Superior temporal gyrus (tissue), 1 donor: ENCODE measurements at regions not wholly inside any gene's neighbourhood (a gene's known extent, or its start where the extent isn't known, plus 50 kb on each side); places are given as distances from the start of the nearest gene placed in this dataset.

Experiments used
- DNase-seq: peaks from one replicate; pipeline ENCODE4 v3.0.0-alpha.2; 2016; ENCODE audit errors: extremely low spot score

DNA sequence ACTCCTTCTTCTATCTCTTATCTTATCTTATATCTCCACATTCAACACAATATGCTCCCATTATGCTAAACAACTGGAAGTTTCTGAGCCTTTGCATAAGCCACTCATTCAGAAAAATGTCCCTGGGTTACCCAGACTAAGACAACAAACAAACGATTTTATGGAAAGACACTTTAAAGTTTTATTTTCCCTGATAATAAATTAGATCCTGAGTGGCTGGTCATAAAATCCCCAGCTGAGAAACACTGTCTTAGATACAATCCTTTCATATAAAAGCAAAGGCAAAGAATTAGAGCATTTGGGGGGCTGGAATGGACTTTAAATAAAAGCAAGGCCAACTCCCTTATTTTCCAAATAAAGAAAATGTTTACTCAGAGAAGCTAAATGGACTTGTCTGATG, 322.3 kb downstream of the GBE1 start:
- DNase-seq: no peak

DNA sequence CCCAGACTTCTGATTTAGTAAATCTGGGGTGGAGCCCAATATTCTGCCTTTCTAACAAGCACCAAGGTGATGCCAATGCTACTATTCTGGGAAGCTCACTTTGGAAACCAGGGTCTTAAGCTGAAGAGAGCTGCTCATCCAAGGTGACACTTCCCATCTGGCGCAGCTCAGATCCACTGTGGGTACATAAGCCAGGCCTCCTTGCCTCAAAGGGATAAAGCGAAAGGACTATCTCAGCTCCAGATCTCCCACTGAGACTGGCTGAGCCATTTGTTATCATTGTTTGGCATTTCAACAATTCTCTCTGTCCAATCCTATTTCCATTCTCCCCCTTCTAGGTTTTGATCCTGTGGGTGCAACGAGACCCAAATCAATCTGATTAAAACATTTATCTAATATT, 323.8 kb downstream of the GBE1 start:
- no peak for DNase-seq

DNA sequence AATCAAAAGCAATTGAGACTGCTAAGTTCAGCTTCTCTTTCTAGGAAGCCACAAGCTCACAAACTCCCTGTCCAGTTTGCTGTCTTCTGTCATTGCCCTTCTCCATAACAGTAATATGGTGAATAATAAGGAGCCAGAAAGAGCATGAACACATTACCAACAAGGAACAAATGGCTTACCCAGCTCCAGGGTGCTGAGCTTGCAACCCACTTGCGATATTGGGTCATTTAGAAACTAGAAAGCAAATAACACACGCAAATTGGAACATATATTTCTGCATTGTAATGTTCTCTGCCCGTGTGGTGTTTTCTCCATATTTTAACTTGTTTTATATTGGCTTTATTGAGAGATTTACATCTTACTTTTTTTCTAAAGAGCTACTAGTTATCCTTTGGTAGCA, 325.3 kb downstream of the GBE1 start:
- DNase-seq: no peak

DNA sequence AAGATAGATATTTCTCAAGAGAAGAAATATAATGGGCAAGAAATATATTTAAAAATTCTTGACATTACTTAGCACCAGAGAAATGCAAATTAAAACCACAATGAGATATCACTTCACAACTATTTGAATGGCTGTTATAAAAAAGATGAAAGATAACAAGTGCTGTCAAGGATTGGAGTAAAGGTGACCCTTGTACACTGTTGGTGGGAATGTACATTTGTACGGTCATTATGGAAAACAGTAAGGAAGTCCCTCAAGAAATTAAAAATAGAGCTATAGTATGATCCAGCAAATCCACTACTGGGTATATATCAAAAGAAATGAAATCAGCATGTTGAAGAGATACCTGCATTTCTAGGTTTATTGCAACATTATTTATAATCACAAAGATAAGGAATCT, 326.4 kb downstream of the GBE1 start:
- no peak for DNase-seq

DNA sequence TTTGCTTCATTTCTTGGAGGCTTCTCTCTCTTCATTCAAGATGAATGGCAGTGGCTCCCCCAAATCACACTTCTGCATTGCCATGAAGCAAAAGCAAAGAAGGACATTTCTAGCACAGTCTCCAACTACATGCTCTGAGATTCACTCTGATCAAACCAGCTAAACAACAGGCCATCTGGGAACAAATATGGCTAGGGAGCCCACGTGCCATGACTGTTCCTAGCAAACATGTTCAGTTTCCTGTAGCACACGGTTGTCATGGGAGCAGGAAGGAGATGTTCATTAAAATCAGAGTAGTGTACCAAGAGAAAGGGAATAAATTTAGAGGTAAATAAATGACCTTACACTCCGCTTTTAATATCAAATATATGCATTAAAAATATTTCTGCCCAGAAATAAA, 327.3 kb downstream of the GBE1 start:
- DNase-seq: no peak

DNA sequence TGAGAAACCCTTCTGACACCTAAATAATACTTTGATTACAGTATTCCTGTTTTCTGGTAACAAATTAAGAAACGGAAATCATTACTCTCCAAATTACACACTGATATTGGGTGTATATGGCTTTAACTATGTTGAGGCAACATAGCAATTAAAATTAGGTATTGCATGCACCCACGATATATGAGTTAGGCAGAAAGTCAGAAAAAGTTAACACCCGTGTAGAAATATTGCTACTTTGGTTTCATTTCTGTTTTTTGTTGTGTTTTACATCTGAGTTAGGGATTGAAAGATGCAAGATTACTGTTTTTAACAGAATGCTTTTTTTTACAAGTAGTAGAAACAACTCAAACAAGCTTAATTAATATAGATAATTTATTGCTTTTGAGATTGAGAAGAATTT, 327.8 kb downstream of the GBE1 start:
- DNase-seq: no peak

DNA sequence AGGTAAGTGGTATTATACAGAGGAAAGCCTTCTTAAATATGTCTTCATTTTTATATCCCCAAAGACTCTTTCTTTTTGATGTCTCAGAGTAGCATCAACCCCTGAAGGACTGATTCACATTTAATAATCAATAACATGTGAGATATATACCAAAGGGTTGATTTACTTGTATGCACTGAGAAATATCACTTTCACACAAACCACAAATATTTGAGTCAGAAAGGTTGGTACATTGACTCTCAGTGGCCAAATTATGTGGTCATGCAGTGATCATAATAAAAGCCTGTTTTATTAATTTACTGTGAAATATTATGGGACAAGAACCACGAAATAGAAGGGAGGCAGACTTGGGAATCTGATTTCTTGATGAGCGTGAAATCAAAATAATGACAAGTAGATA, 329.0 kb downstream of the GBE1 start:
- no peak for DNase-seq

DNA sequence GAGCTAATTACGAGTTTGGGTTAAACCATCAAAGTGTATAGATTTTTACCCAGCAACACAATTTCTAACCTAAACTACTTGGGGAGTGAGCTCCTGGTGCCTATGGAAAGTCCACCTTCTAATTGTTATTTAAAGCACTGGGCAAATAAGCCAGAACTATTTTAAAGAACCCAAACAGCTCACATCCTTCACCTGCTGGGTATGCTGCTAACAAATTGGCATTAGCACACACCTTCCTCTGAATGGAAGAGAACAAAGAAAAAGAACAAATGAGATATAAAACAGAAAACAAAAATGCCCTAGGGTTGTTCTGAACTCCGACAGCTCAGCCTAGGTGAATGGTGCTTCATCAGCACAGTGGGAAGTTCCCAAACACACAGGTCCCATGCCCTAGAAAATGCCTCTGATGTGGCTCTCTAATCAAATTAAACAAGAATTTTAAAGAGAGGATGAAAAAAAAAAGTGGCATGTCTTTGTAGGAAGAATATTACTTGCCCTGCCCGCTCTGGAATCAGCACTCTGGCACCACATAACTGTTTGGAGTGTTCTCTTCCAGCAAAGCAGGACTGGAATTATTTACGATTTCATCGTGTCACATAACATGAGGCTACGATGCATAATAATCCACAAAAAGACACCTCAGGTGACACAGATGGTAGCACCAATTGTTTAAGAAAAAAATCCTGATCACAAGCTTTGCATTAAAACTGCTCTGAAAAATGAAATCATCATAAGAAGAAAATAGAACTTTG, 334.4 kb downstream of the GBE1 start:
- no peak for DNase-seq

DNA sequence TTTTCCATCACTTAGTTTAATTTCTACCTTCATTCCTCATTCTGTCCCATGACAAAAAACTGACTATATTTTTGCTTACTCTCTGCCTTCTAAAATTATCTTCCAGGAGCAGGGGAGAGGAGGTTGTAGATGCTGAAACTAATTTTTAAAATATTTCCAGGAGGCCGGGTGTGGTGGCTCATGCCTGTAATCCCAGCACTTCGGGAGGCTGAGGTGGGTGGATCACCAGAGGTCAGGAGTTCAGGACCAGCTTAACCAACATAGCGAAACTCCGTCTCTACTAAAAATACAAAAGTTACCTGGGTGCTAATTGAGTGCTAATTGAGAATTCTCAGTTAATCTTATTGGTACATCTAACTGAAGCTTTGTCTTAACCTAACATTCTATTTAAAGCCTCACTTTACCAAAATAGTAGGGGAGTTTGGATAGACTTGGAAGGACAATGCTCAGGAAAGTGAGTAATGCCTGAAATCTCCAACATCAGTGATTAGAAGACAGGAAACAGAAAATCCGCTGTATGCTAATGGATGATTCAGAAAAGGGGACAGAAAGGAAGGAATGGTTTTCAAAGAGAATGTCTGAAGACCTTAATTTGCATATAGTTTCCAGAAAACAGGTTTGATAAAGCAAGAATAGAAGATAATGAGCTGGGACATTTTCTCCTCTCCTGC, 336.1 kb downstream of the GBE1 start:
- DNase-seq: no peak

DNA sequence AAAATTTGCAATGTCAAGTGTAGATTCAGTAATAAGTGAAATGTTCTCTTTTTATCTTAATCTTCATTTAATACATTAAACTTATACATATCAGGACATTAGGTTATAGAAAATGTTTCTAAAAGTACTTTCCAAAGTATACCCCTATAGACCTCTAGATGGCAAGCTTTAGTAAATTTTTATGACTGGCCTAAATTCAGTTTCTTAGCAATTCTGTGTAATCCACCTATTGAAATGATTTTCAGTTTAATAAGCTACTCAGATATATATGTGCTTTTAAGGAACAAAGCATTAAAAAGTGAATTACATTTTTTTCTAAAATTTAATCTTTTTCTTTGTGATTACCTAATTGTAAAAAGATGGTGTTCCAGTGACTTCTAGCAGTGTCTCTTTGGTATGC, 342.2 kb downstream of the GBE1 start:
- DNase-seq: peak; percentile 51

DNA sequence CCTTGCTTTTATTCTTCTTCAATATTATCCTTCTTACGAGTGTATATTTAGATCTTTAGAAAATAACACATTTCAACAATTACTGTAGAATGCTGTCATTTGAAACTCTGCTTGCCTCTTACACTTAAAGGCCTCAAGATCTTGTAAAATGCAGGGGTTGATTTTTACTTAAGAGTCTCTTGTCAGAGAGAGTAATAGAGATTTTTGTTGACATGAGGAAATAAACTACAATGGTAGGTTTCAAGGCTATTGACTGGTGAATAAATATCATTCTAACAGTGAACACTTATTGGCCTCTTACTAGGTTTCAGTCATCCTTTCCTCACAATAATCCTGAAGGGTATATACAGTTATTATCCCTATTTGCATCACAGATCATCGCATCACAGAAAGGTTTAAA, 344.6 kb downstream of the GBE1 start:
- no peak for DNase-seq

DNA sequence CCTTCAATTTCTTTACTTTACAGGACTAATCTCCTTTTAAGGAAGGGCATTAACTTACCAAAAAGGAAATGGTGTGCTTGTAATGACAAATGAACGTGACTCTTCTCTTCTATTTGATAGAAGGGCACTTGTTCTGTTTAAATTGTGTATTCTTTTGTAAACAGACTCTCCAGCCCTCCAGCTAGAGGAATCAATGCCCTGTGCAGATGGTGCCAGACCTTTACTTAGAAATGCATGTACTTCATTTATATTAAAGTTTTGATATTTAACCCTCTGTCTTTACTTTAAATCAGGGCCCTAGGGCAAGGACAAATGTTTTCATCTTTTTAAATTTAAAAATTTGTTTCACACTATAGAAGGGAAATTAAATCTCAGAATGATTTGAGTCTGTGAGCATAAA, 355.1 kb downstream of the GBE1 start:
- DNase-seq: no peak

DNA sequence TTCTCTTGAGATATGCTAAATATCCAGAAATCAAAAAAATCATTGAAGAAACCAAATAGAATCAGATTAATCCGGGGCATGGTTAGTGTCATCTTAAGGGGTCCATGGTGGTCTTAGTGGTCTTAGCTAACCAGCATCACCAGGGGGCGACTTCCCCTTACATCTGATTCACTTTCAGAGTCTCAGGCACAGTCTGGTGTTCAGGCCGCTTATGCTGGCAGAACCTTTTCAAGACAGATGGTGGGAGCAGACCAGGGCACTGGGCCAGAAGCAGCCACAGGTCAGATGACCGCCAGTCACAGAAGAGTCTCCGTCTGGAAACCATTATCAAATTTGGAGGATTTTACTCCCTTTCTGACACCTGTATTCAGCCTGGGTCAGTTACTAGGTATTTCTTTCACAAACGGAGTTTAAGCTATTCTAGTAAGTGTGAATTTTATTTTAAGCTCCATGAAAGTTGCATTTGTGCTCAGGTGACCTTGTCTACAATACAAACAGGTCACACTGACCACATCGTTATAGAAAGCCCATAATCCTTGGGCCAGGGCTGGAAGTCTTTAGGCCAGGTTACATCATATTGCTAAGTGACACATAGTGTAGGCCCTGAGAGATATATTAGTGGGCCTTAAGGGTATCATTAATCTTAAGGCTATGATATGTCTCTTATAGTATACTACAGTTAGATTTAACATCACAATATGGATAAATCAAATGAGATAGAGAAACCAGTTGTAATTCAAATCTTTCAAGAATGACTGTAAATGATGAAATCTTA, 365.5 kb downstream of the GBE1 start:
- no peak for DNase-seq

DNA sequence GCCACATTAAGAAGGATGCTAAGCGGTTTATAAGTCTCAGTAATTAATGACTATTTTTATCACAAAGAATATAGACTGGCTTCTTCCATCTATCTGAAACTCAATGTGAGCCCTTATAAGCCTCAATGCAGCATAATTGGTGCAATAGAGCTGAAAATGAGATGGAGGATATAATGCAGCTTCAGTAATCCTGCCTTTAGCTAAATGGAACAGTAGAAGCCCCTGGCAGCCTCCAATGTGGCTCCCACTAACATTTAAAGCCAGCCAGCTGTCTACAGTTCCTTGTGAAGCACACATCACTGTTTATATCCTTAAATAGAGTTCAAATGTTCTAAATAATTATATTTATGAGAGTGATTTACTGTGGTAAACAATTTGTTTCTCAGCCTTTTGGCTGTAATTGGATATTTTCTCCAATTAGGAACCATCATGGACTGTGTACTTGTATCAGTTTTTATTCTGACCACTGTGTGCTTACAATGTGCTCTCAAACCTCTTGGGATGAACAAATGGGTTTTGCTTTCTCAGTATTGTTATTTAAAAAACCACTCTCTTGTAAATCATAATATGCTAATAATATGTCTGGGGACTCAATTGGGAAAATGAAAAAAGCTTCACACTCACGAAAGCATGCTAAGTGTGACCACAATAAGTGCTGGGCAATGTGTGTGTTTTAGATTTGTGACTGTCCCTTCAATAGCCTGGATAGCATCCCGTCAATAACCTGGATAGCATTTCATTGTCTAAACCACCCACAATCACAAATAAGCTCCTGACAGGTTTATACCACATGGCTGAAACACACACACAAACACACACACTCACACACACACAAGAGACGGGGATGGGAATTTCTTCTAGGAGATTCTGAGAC, 366.6 kb downstream of the GBE1 start:
- no peak for DNase-seq

DNA sequence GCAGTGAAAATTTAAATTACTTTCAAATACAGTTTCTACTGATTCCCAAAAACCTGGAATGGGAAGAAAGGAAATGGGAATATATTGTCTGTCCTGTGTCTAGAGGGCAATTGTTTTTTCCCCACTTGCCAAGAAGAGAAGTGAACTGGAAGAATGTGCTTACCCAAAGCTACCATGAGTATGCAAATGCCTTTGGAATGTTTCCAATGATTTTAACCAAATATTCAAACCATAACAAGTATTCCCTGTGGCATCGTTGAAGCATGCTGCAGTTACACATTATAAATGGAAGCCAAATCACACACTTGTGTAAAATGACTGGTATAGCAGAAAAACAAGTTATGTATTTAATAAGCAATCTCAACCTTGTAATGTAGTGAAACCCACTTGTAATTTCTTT, 368.2 kb downstream of the GBE1 start:
- no peak for DNase-seq

DNA sequence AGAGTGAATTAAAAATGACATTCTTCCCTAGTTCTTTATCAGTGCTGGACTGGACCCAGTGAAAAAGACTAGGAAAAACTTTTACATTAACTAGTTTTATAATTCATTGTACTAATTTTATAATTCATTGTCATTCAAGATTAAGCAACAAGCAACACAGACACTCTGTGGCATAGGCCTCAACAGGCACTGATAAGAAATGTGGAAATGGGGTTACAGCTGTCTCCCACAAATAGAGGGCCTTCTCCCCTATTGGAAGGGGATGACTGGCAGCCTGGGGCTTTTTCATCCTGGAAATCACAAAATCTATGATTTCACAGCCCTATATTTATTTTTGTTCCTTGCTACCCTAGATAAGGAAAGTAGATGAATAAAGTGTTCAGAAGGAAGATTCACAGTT, 370.6 kb downstream of the GBE1 start:
- DNase-seq: no peak

DNA sequence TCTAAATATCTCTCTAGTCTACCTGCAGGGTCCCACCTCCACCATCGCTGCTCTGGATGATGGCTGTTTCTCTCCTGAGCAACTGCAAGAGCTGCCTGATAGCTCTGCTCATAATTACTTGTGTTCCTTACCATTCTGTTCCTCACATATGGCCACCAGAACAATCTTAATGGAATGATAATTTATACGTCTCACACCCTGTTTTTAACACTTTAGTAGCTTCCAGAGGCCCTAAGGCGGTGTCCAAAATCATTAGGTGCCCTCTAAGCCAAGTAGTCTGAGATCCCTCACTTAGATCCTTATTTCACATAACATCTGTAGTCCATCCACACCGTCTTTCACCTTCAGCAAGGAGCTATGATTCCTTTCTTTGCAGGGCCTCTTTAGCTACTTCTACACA, 373.3 kb downstream of the GBE1 start:
- no peak for DNase-seq

DNA sequence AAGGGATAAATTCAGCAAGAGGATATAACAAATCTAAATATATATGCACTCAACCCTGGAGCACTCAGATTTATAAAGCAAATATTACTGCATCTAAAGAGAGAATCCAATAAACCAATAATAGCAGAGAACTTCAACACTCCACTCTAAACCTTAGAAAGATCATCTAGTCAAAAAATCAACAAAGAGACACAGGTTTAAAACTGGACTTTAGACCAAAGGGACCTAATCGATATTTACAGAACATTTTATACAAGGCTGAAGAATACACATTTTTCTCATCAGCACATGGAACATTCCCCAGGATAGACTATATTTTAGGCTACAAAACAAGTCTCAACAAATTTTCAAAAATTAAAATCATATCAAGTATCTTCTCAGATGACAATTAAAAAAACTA, 379.0 kb downstream of the GBE1 start:
- no peak for DNase-seq

DNA sequence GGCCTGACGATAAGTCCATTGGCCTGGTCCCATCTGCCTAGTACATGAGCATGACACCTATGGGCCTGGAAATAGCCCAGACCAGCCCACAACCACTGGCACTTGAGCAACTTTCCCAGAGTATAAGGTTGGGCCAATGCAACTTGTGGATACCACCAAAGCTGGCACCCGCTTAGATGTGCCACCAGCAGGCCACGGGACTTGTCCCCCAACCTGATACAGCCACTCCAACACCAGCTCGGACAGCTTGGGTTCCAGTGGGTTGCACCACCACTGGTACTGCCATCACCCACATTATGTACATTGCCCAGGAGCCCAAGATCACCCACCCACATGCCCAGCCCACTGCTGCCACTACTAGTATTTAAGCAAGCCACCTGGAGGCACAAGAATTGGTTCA, 381.2 kb downstream of the GBE1 start:
- DNase-seq: no peak

DNA sequence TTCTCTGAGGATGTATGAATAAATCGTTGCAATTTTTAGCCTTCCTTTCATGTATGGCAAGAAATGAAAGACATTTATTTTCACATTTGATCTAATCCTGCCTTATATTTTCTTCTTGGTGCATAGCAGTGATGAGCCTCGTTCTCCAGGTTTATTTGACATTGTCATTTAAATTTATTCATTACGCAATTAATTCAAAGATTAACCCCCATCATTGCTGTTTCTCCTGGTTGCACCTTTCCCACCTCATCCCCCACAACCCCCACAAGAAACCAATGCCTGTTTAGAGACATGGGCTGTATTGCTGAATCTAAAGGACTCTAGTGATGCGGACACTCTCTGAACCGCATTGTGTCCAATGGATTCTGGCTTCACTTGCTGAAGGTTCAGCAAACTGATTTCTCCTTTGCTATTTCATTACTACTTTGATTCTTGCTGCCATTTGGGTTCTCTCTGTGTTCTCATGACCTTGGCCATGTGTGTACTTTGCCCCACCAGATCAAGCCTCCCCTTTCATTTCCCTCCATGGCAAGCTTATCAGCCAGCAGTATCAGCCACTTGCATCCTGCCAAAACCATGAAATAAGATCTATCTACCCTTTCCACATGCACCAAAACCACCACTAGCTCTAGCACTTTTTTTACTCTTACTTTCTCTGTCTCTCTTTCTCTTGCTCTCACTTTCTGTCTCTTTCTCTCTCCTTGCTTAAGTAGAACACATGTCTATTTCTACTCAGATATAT, 382.7 kb downstream of the GBE1 start:
- no peak for DNase-seq

DNA sequence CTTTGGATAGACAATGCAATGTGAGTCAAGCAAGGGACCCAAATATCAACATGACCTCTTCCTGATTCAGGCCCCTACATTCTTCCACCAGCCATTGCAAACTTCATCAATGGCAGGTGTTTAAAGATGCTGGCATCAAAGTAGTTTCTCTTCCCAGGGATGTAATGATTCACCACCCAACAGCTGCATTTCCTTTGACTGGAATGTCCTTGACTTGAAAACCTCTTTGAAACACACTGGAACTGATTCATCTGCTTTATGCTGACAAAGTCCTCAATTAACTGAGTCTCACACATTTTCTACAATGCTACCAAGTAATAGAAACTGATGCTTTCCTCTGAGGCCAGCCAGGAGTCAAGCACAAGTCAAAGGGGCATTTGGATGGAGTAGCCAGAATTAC, 385.5 kb downstream of the GBE1 start:
- DNase-seq: no peak
